Endothelial cell (in vitro differentiated cells): ENCODE measurements at regions not wholly inside any gene's neighbourhood (a gene's known extent, or its start where the extent isn't known, plus 50 kb on each side); places are given as distances from the start of the nearest gene placed in this dataset.

Experiments used
- DNase-seq: peaks from one replicate; pipeline ENCODE4 v3.0.0; 2021; ENCODE audit warnings: low spot score
- H3K27ac Mint-ChIP-seq: one replicate; pipeline ENCODE4 v1.8.0; 2021; ENCODE audit warnings: mixed read lengths, inconsistent platforms; ENCODE audit not compliant: unreplicated experiment
- H3K27me3 Mint-ChIP-seq: one replicate; pipeline ENCODE4 v1.8.0; 2021; ENCODE audit warnings: mild to moderate bottlenecking, moderate library complexity, mixed read lengths, inconsistent platforms; ENCODE audit not compliant: unreplicated experiment
- H3K36me3 Mint-ChIP-seq: one replicate; pipeline ENCODE4 v1.8.0; 2021; ENCODE audit warnings: mild to moderate bottlenecking, low read depth, mixed read lengths, inconsistent platforms; ENCODE audit not compliant: unreplicated experiment
- H3K4me1 Mint-ChIP-seq: one replicate; pipeline ENCODE4 v1.8.0; 2021; ENCODE audit warnings: mild to moderate bottlenecking, mixed read lengths, inconsistent platforms; ENCODE audit not compliant: unreplicated experiment
- H3K4me3 Mint-ChIP-seq: one replicate; pipeline ENCODE4 v1.8.0; 2021; ENCODE audit warnings: mild to moderate bottlenecking, mixed read lengths, inconsistent platforms; ENCODE audit not compliant: unreplicated experiment
- H3K9me3 Mint-ChIP-seq: one replicate; pipeline ENCODE4 v1.8.0; 2021; ENCODE audit warnings: mixed read lengths, inconsistent platforms; ENCODE audit not compliant: unreplicated experiment
- CTCF ChIP-seq: fragments of 200-600 bp; sonication (generic); IDR thresholded peaks from one replicate; pipeline ENCODE4 v1.5.0; 2021; ENCODE audit warnings: antibody characterized with exemption; ENCODE audit not compliant: unreplicated experiment

- H3K27ac Mint-ChIP-seq: no peak overlapping the region
- peaks cover 3% of the 10 kb centered on the region for H3K4me1 Mint-ChIP-seq
- no peaks in the 10 kb centered on the region for H3K27me3 Mint-ChIP-seq
- H3K9me3 Mint-ChIP-seq: peaks cover 5% of the 10 kb centered on the region
- no peak for TF ChIP-seq CTCF
- no peak overlapping the region for H3K4me3 Mint-ChIP-seq
- no peak for DNase-seq
- H3K36me3 Mint-ChIP-seq: no peaks in the 10 kb centered on the region
Measured at GRCh38 chr6:148044921-148045320, 297.7 kb upstream of the SASH1 start.

- Mint-ChIP-seq H3K9me3 (no peaks in the 10 kb centered on the region), H3K4me1 (no peaks in the 10 kb centered on the region), H3K4me3 (no peak overlapping the region), H3K27ac (no peak overlapping the region), H3K27me3 (peaks cover 6% of the 10 kb centered on the region), H3K36me3 (peaks cover 7% of the 10 kb centered on the region)
- no peak for TF ChIP-seq CTCF
- no peak for DNase-seq
Measured at GRCh38 chr6:148053209-148053608, 289.4 kb upstream of the SASH1 start.

- Mint-ChIP-seq H3K4me3 (no peak overlapping the region), H3K9me3 (no peaks in the 10 kb centered on the region)
- TF ChIP-seq CTCF: no peak
Measured at GRCh38 chr6:148053796-148054195, 288.8 kb upstream of the SASH1 start.

GRCh38 chr6:148054219-148054618 lies 288.4 kb upstream of the SASH1 start:
- H3K27ac Mint-ChIP-seq: no peak overlapping the region
- H3K27me3 Mint-ChIP-seq: peaks cover 6% of the 10 kb centered on the region
- H3K9me3 Mint-ChIP-seq: peaks cover 4% of the 10 kb centered on the region
- TF ChIP-seq CTCF: no peak
- H3K36me3 Mint-ChIP-seq: peaks cover 11% of the 10 kb centered on the region
- DNase-seq: no peak
- no peaks in the 10 kb centered on the region for H3K4me1 Mint-ChIP-seq
- H3K4me3 Mint-ChIP-seq: no peak overlapping the region

More at GRCh38 chr6:148053796-148054195, 288.8 kb upstream of the SASH1 start:
- no peak for DNase-seq
- no peaks in the 10 kb centered on the region for H3K4me1 Mint-ChIP-seq
- H3K27ac Mint-ChIP-seq: no peak overlapping the region
- H3K27me3 Mint-ChIP-seq: peaks cover 6% of the 10 kb centered on the region
- peaks cover 7% of the 10 kb centered on the region for H3K36me3 Mint-ChIP-seq

- H3K27ac Mint-ChIP-seq: no peak overlapping the region
- TF ChIP-seq CTCF: no peak
- no peak for DNase-seq
- no peaks in the 10 kb centered on the region for H3K4me1 Mint-ChIP-seq
- H3K27me3 Mint-ChIP-seq: peaks cover 6% of the 10 kb centered on the region
- peaks cover 11% of the 10 kb centered on the region for H3K9me3 Mint-ChIP-seq
- H3K36me3 Mint-ChIP-seq: peaks cover 15% of the 10 kb centered on the region
- no peak overlapping the region for H3K4me3 Mint-ChIP-seq
Measured at GRCh38 chr6:148055419-148055818, 287.2 kb upstream of the SASH1 start.
